Endothelial cell of umbilical vein (primary cell): ENCODE measurements at regions not wholly inside any gene's neighbourhood (a gene's known extent, or its start where the extent isn't known, plus 50 kb on each side); places are given as distances from the start of the nearest gene placed in this dataset.

ENCODE experiments used
- BruUV-seq: library from RNA; stranded (reverse); fragments of 400-500 nt; replicated peaks from 2 replicates; lab custom pipeline; 2021; lab: Mats Ljungman, UMichigan
- CTCF ChIA-PET: fragments of 300-600, 350-600 bp; sonication (Branson Sonifier 250); formaldehyde crosslinking; loops from one replicate; lab custom pipeline; 2021; ENCODE audit warnings: antibody characterized with exemption, inconsistent platforms; lab: Charles Lee
- POLR2A ChIA-PET: fragments of 300-600, 350-600 bp; sonication (Branson Sonifier 250); formaldehyde crosslinking; loops from one replicate; lab custom pipeline; 2021; ENCODE audit warnings: antibody characterized with exemption, inconsistent platforms; lab: Charles Lee
- DNase-seq: peaks from one replicate; pipeline ENCODE4 v3.0.0-alpha.2; 2011; ENCODE audit warnings: low read depth, low spot score
- FAIRE-seq: peaks from 2 replicates; lab custom pipeline; 2011; peaks lifted over from hg19 to GRCh38; lab: Jason Lieb, UNC
- H2AFZ ChIP-seq: 2 replicates; pipeline ENCODE4 v1.6.0; 2012; ENCODE audit warnings: low read depth, low read length, control low read depth, inconsistent platforms
- H3K27ac ChIP-seq: 2 replicates; pipeline ENCODE4 v1.5.1; 2011; ENCODE audit warnings: low read depth, mild to moderate bottlenecking, control low read depth, low read length, moderate library complexity; ENCODE audit not compliant: insufficient read depth
- H3K27me3 ChIP-seq, 2 experiments: 2 replicates each; pipeline versions ENCODE4 v1.6.0 to v1.6.1; 2011; ENCODE audit warnings: low read length in 2 of 2, mixed read lengths in 1 of 2; ENCODE audit not compliant: control insufficient read depth in 2 of 2, insufficient read depth in 2 of 2
- H3K36me3 ChIP-seq, 2 experiments: 2 replicates in 1 of 2; 3 replicates in 1 of 2; pipeline ENCODE4 v1.5.1; 2011; ENCODE audit warnings: low read length in 2 of 2, mild to moderate bottlenecking in 1 of 2, moderate library complexity in 1 of 2; ENCODE audit not compliant: control insufficient read depth in 2 of 2, insufficient read depth in 2 of 2; ENCODE audit errors: extremely low read depth in 1 of 2
- H3K4me1 ChIP-seq: 3 replicates; pipeline ENCODE4 v1.5.1; 2011; ENCODE audit warnings: mild to moderate bottlenecking, low read length; ENCODE audit not compliant: control insufficient read depth, insufficient read depth; ENCODE audit errors: extremely low read depth
- H3K4me2 ChIP-seq: 2 replicates; pipeline ENCODE4 v1.6.1; 2011; ENCODE audit warnings: low read length, control low read depth, mixed read lengths; ENCODE audit not compliant: insufficient read depth
- H3K4me3 ChIP-seq, 3 experiments: fragments of 200-600 bp in 1 of 3; sonication (generic), shearing (Covaris generic) in 1 of 3; replicated peaks in 1 of 3; 2 replicates each; pipeline ENCODE4 v1.5.1; 2011 to 2016; ENCODE audit warnings: control low read depth in 3 of 3, low read length in 3 of 3, mild to moderate bottlenecking in 2 of 3, inconsistent platforms in 1 of 3, low read depth in 1 of 3, moderate library complexity in 1 of 3; ENCODE audit not compliant: insufficient read depth in 1 of 3
- H3K79me2 ChIP-seq: 2 replicates; pipeline ENCODE4 v1.6.0; 2012; ENCODE audit warnings: low read length, inconsistent platforms; ENCODE audit not compliant: control insufficient read depth, insufficient read depth
- H3K9ac ChIP-seq: replicated peaks from 2 replicates; pipeline ENCODE3; 2011; ENCODE audit warnings: low read length, control low read depth; ENCODE audit not compliant: insufficient read depth; ENCODE audit errors: extremely low read depth
- H3K9me1 ChIP-seq: replicated peaks from 3 replicates; pipeline ENCODE4 v1.6.0; 2011; ENCODE audit warnings: mild to moderate bottlenecking, low read length; ENCODE audit not compliant: control insufficient read depth, insufficient read depth; ENCODE audit errors: extremely low read depth
- H3K9me3 ChIP-seq: replicated peaks from 2 replicates; pipeline ENCODE4 v1.5.1; 2012; ENCODE audit warnings: low read length, inconsistent platforms; ENCODE audit not compliant: control insufficient read depth, insufficient read depth
- H4K20me1 ChIP-seq: replicated peaks from 2 replicates; pipeline ENCODE3; 2011; ENCODE audit warnings: mild to moderate bottlenecking, low read length; ENCODE audit not compliant: control insufficient read depth, insufficient read depth; ENCODE audit errors: extremely low read depth
- EZH2 ChIP-seq: IDR thresholded peaks from 2 replicates; pipeline ENCODE4 v1.6.1; 2012; ENCODE audit warnings: borderline replicate concordance, low read depth, mild to moderate bottlenecking, moderate library complexity, low read length, inconsistent platforms; ENCODE audit not compliant: severe bottlenecking
- FOS ChIP-seq: IDR thresholded peaks from 2 replicates; pipeline ENCODE4 v1.6.1; 2011; ENCODE audit warnings: mild to moderate bottlenecking, low read length, moderate library complexity, borderline replicate concordance; ENCODE audit not compliant: insufficient read depth
- GATA2 ChIP-seq: IDR thresholded peaks from 2 replicates; pipeline ENCODE4 v1.7.0; 2011; ENCODE audit warnings: low read depth, mild to moderate bottlenecking, moderate library complexity, mixed read lengths, low read length; ENCODE audit not compliant: insufficient read length, insufficient read depth
- JUN ChIP-seq: IDR thresholded peaks from 2 replicates; pipeline ENCODE4 v1.6.1; 2011; ENCODE audit warnings: borderline replicate concordance, low read depth; ENCODE audit not compliant: insufficient read length, insufficient read depth
- MYC ChIP-seq: IDR thresholded peaks from one replicate; pipeline ENCODE4 v1.6.1; 2011; ENCODE audit warnings: mild to moderate bottlenecking, low read depth, low read length
- POLR2A ChIP-seq: IDR thresholded peaks from 2 replicates; pipeline ENCODE4 v1.6.1; 2012; ENCODE audit warnings: low read depth, mild to moderate bottlenecking, control low read depth, low read length
- POLR2AphosphoS5 ChIP-seq: IDR thresholded peaks from 2 replicates; pipeline ENCODE4 v1.6.1; 2012; ENCODE audit warnings: low read depth, mild to moderate bottlenecking, control low read depth, low read length, moderate library complexity; ENCODE audit not compliant: insufficient read depth
- dilution Hi-C: fragments of 300-500 bp; cut with MboI; formaldehyde crosslinking; loops from one replicate; pipeline ENCODE4 v1.15.0; 2019; ENCODE audit warnings: low sequenced_read_pairs; ENCODE audit not compliant: extremely low pct_ligation_motif_present
- intact Hi-C: fragments of 100-400 bp; cut with micrococcal nuclease; formaldehyde crosslinking; loops from one replicate; pipeline ENCODE4 v1.10.0; 2022
- TF ChIP-seq, protein P1 (sequence below), 2 donors: IDR thresholded peaks; 1 replicate in 1 of 2; 2 replicates in 1 of 2; pipeline ENCODE4 v1.5.1; 2011; ENCODE audit warnings: low read length in 2 of 2, mild to moderate bottlenecking in 2 of 2, moderate library complexity in 2 of 2, control low read depth in 1 of 2, inconsistent platforms in 1 of 2, low read depth in 1 of 2; ENCODE audit not compliant: insufficient read depth in 1 of 2; ENCODE audit errors: extremely low read depth in 1 of 2
- TF ChIP-seq, protein P2 (sequence below): IDR thresholded peaks from 2 replicates; pipeline ENCODE4 v1.6.1; 2011; ENCODE audit not compliant: insufficient read depth, insufficient read length

DNA sequence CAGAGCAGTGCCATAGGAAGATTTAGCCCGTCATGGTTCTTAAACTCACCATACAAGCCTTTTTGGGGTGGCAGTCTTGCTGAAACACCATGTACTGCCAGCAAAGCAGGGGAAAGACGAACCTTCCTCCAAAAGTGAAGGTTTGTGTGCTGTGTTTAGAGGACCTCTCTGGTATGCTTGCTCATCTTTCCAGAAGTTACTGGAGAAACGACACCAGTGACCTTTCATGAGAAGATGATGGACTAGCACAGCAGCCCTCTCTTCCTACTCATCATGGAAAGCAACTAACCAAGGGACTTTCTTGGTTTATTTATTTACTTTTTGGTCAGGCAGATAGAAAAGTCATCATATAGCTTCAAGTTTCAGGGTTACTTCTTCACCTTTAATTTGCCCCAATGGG is 247.4 kb downstream of the PTEN start:
- no peak for FAIRE-seq
- no peaks in the 10 kb centered on the region for H4K20me1 ChIP-seq
- POLR2A ChIA-PET: no interaction called here
- CTCF ChIA-PET: no interaction called here
- no peaks in the 10 kb centered on the region for H3K4me1 ChIP-seq
- H3K9me1 ChIP-seq: no peaks in the 10 kb centered on the region
- H3K9ac ChIP-seq: no peak overlapping the region
- intact Hi-C loops (loop anchor here (10.0 kb wide), 1 partner anchor 576 kb away; no protein-coding TSS in a partner anchor), dilution Hi-C loops (no loop called here)
- H3K9me3 ChIP-seq: no peaks in the 10 kb centered on the region
- no peak overlapping the region for H3K4me2 ChIP-seq
- BruUV-seq: no TSS peak
- no peak overlapping the region for H3K4me3 ChIP-seq
- H3K36me3 ChIP-seq: no peaks in the 10 kb centered on the region
- TF ChIP-seq MYC: no peak
- TF ChIP-seq EZH2: no peak
- TF ChIP-seq, protein P1, sequence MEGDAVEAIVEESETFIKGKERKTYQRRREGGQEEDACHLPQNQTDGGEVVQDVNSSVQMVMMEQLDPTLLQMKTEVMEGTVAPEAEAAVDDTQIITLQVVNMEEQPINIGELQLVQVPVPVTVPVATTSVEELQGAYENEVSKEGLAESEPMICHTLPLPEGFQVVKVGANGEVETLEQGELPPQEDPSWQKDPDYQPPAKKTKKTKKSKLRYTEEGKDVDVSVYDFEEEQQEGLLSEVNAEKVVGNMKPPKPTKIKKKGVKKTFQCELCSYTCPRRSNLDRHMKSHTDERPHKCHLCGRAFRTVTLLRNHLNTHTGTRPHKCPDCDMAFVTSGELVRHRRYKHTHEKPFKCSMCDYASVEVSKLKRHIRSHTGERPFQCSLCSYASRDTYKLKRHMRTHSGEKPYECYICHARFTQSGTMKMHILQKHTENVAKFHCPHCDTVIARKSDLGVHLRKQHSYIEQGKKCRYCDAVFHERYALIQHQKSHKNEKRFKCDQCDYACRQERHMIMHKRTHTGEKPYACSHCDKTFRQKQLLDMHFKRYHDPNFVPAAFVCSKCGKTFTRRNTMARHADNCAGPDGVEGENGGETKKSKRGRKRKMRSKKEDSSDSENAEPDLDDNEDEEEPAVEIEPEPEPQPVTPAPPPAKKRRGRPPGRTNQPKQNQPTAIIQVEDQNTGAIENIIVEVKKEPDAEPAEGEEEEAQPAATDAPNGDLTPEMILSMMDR (IDR thresholded peaks at IDR 0.05; ENCODE audit: extremely low read depth in 1 of 2, insufficient read depth in 1 of 2, low read depth in 1 of 2, low read length in 2 of 2): no peak
- TF ChIP-seq, protein P2, sequence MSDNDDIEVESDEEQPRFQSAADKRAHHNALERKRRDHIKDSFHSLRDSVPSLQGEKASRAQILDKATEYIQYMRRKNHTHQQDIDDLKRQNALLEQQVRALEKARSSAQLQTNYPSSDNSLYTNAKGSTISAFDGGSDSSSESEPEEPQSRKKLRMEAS: no peak
- no peak for TF ChIP-seq JUN
- TF ChIP-seq GATA2: no peak
- no peak for TF ChIP-seq POLR2AphosphoS5
- TF ChIP-seq FOS: no peak
- TF ChIP-seq POLR2A: no peak
- no peak overlapping the region for H3K27ac ChIP-seq
- H3K27me3 ChIP-seq: no peaks in the 10 kb centered on the region
- peak overlapping the region; percentile 24 for H2AFZ ChIP-seq
- DNase-seq: no peak
- no peaks in the 10 kb centered on the region for H3K79me2 ChIP-seq
